ENCODE measurements at regions not wholly inside any gene's neighbourhood (a gene's known extent, or its start where the extent isn't known, plus 50 kb on each side); places are given as distances from the start of the nearest gene placed in this dataset.

DNA sequence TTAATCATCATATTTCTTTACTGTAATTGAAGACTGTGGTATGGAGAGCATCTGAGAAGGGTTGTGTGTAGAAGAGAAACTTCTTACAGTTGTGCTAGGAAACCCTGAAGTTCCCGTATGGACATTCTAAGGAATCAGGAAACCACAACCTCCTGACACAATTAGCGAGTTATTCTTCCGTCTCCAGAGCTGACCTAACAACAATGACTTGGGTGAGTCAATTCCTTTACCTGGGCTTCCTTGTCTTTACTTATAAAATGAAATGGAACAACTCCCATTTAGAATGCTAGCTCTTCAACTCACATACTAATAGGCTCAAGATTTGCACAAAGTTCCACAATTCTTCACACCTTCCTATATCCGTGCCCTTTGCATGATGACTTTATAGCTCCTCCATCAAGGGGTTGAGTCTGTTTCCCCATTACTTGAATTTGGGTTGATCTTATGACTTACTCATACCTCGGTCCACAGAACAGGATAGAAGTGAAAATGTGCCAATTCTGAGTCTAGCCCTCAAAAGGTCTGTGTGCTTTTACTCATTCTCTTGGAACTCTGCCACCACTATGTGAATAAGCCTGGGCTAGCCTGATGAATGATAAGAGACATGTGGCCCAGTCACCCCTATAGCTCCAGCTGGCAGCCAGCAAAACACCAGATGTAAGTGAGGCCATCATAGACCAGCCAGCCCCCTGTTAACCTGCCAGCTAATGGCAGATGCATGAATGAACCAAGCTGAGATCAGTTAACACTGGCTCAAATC lies 459.4 kb downstream of the ETNK1 start:
- TF ChIP-seq TAF1 (conservative IDR thresholded peaks at IDR 0.05) (no peak), RAD21 (IDR thresholded peaks at IDR 0.05) (no peak), JUND (IDR thresholded peaks at IDR 0.05) (no peak), SP1 (IDR thresholded peaks at IDR 0.05) (no peak), HNF4G (IDR thresholded peaks at IDR 0.05) (no peak), GABPA (IDR thresholded peaks at IDR 0.05 in 1 of 2, conservative IDR thresholded peaks at IDR 0.05 in 1 of 2) (no peak), YY1 (IDR thresholded peaks at IDR 0.05) (no peak), HNF4A (conservative IDR thresholded peaks at IDR 0.05) (no peak), FOXA1 (IDR thresholded peaks at IDR 0.05) (no peak), RXRA (IDR thresholded peaks at IDR 0.05) (no peak)
- TF ChIP-seq, protein P1, sequence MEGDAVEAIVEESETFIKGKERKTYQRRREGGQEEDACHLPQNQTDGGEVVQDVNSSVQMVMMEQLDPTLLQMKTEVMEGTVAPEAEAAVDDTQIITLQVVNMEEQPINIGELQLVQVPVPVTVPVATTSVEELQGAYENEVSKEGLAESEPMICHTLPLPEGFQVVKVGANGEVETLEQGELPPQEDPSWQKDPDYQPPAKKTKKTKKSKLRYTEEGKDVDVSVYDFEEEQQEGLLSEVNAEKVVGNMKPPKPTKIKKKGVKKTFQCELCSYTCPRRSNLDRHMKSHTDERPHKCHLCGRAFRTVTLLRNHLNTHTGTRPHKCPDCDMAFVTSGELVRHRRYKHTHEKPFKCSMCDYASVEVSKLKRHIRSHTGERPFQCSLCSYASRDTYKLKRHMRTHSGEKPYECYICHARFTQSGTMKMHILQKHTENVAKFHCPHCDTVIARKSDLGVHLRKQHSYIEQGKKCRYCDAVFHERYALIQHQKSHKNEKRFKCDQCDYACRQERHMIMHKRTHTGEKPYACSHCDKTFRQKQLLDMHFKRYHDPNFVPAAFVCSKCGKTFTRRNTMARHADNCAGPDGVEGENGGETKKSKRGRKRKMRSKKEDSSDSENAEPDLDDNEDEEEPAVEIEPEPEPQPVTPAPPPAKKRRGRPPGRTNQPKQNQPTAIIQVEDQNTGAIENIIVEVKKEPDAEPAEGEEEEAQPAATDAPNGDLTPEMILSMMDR (IDR thresholded peaks at IDR 0.05; ENCODE audit: low read depth, low read length, missing input control) = no peak
- TF ChIP-seq, protein P2, sequence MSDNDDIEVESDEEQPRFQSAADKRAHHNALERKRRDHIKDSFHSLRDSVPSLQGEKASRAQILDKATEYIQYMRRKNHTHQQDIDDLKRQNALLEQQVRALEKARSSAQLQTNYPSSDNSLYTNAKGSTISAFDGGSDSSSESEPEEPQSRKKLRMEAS (IDR thresholded peaks at IDR 0.05) = no peak
- TF ChIP-seq, protein P3, sequence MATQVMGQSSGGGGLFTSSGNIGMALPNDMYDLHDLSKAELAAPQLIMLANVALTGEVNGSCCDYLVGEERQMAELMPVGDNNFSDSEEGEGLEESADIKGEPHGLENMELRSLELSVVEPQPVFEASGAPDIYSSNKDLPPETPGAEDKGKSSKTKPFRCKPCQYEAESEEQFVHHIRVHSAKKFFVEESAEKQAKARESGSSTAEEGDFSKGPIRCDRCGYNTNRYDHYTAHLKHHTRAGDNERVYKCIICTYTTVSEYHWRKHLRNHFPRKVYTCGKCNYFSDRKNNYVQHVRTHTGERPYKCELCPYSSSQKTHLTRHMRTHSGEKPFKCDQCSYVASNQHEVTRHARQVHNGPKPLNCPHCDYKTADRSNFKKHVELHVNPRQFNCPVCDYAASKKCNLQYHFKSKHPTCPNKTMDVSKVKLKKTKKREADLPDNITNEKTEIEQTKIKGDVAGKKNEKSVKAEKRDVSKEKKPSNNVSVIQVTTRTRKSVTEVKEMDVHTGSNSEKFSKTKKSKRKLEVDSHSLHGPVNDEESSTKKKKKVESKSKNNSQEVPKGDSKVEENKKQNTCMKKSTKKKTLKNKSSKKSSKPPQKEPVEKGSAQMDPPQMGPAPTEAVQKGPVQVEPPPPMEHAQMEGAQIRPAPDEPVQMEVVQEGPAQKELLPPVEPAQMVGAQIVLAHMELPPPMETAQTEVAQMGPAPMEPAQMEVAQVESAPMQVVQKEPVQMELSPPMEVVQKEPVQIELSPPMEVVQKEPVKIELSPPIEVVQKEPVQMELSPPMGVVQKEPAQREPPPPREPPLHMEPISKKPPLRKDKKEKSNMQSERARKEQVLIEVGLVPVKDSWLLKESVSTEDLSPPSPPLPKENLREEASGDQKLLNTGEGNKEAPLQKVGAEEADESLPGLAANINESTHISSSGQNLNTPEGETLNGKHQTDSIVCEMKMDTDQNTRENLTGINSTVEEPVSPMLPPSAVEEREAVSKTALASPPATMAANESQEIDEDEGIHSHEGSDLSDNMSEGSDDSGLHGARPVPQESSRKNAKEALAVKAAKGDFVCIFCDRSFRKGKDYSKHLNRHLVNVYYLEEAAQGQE (IDR thresholded peaks at IDR 0.05) = no peak
- TF ChIP-seq, protein P4, sequence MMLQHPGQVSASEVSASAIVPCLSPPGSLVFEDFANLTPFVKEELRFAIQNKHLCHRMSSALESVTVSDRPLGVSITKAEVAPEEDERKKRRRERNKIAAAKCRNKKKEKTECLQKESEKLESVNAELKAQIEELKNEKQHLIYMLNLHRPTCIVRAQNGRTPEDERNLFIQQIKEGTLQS (IDR thresholded peaks at IDR 0.05) = no peak

Measured in liver (tissue), 3 donors.